ENCODE measurements at regions not wholly inside any gene's neighbourhood (a gene's known extent, or its start where the extent isn't known, plus 50 kb on each side); places are given as distances from the start of the nearest gene placed in this dataset.

DNA sequence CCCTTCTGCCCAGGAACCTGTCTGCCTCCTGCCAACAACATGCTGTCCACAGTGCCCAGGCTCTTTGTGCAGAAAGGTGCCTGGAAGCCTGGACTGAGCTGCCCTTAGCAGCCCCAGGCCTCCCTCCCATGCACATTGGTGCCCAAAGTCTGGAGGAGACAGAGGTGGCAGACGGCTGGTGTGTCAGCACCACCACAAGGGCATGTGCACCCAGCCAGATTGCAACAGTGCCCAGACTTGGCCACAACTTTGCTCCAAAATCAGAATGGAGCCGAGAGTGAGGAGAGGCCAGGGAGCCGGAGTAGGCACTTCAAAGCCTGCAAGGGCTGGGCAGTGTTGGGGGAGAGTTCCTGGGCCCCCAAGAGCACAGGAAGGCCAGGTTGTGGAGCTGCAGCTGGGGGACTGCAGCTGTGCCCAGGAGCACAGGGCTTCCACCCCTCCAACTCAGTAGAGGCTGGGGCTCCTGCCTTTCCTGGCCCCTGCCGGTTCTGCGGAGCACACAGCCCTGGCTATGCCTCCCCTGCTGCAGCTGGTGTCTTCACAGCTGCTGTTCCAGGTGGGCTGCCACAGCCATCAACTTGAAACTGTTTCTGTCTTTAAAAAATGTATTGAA, 1255.8 kb downstream of the SLITRK5 start:
- TF ChIP-seq CTCF (IDR thresholded peaks at IDR 0.05; ENCODE audit: insufficient read depth, low read length) (no peak), GABPA (IDR thresholded peaks at IDR 0.05; ENCODE audit: low read depth) (no peak)
